Calu3 (cell line): ENCODE measurements at regions not wholly inside any gene's neighbourhood (a gene's known extent, or its start where the extent isn't known, plus 50 kb on each side); places are given as distances from the start of the nearest gene placed in this dataset.

Experiments used
- BruUV-seq: library from RNA; stranded (reverse); fragments of 400-500 nt; replicated peaks from 2 replicates; lab custom pipeline; 2021; lab: Mats Ljungman, UMichigan
- CTCF ChIA-PET: fragments of 300-600 bp; sonication (Branson Sonifier 250); formaldehyde crosslinking; loops from one replicate; lab custom pipeline; 2022; ENCODE audit warnings: antibody characterized with exemption; lab: Charles Lee
- DNase-seq: peaks from one replicate; pipeline ENCODE4 v3.0.0; 2022
- H3K27ac Mint-ChIP-seq: one replicate; pipeline ENCODE4 v1.8.0; 2022; ENCODE audit warnings: mixed read lengths; ENCODE audit not compliant: unreplicated experiment
- H3K27me3 Mint-ChIP-seq: one replicate; pipeline ENCODE4 v1.8.0; 2022; ENCODE audit warnings: mixed read lengths; ENCODE audit not compliant: unreplicated experiment
- H3K36me3 Mint-ChIP-seq: one replicate; pipeline ENCODE4 v1.8.0; 2022; ENCODE audit warnings: mild to moderate bottlenecking, moderate library complexity, mixed read lengths; ENCODE audit not compliant: insufficient read depth, unreplicated experiment
- H3K4me1 Mint-ChIP-seq: one replicate; pipeline ENCODE4 v1.8.0; 2022; ENCODE audit warnings: mild to moderate bottlenecking, low read depth, mixed read lengths; ENCODE audit not compliant: unreplicated experiment
- H3K4me3 Mint-ChIP-seq: one replicate; pipeline ENCODE4 v1.8.0; 2022; ENCODE audit warnings: mild to moderate bottlenecking, low read depth, moderate library complexity, mixed read lengths; ENCODE audit not compliant: unreplicated experiment
- H3K9me3 Mint-ChIP-seq: one replicate; pipeline ENCODE4 v1.8.0; 2022; ENCODE audit warnings: low read depth, mixed read lengths; ENCODE audit not compliant: unreplicated experiment
- CTCF ChIP-seq: fragments of 200-600 bp; IDR thresholded peaks from one replicate; pipeline ENCODE4 v1.8.0; 2022; ENCODE audit warnings: antibody characterized with exemption; ENCODE audit not compliant: unreplicated experiment
- intact Hi-C: fragments of 100-400 bp; cut with micrococcal nuclease; formaldehyde crosslinking; loops from one replicate; pipeline ENCODE4 v1.10.0; 2022; ENCODE audit not compliant: unreplicated experiment

- H3K4me1 Mint-ChIP-seq = no peaks in the 10 kb centered on the region
- H3K27me3 Mint-ChIP-seq = no peaks in the 10 kb centered on the region
- no peak for DNase-seq
- CTCF ChIA-PET = interaction anchor here (0.6 kb wide), 1 partner anchor 9 kb away, joined by 4 read pairs; no protein-coding TSS in a partner anchor
- no peaks in the 10 kb centered on the region for H3K36me3 Mint-ChIP-seq
- H3K9me3 Mint-ChIP-seq = peaks cover 9% of the 10 kb centered on the region
- BruUV-seq = no TSS peak
- H3K4me3 Mint-ChIP-seq = no peak overlapping the region
- intact Hi-C loops = no loop called here
- no peak overlapping the region for H3K27ac Mint-ChIP-seq
- no peak for TF ChIP-seq CTCF
These were observed 253.1 kb downstream of the TLR4 start for GRCh38 chr9:117957267-117957666.

- CTCF ChIA-PET = no interaction called here
- no TSS peak for BruUV-seq
- no peaks in the 10 kb centered on the region for H3K27me3 Mint-ChIP-seq
- H3K4me1 Mint-ChIP-seq = no peaks in the 10 kb centered on the region
- no peaks in the 10 kb centered on the region for H3K36me3 Mint-ChIP-seq
- intact Hi-C loops = no loop called here
- no peak overlapping the region for H3K27ac Mint-ChIP-seq
- H3K9me3 Mint-ChIP-seq = peaks cover 9% of the 10 kb centered on the region
- H3K4me3 Mint-ChIP-seq = no peak overlapping the region
- no peak for DNase-seq
- no peak for TF ChIP-seq CTCF
These were observed 254.5 kb downstream of the TLR4 start for GRCh38 chr9:117958726-117959125.

GRCh38 chr9:117963493-117964090 is 259.4 kb downstream of the TLR4 start:
- H3K4me3 Mint-ChIP-seq = no peak overlapping the region
- CTCF ChIA-PET = no interaction called here
- no peak overlapping the region for H3K27ac Mint-ChIP-seq
- no peak for TF ChIP-seq CTCF
- H3K9me3 Mint-ChIP-seq = peaks cover 8% of the 10 kb centered on the region
- BruUV-seq = no TSS peak
- no peaks in the 10 kb centered on the region for H3K36me3 Mint-ChIP-seq
- DNase-seq = no peak
- H3K4me1 Mint-ChIP-seq = no peaks in the 10 kb centered on the region
- intact Hi-C loops = no loop called here
- H3K27me3 Mint-ChIP-seq = no peaks in the 10 kb centered on the region

GRCh38 chr9:117970276-117971050 is 266.3 kb downstream of the TLR4 start:
- Mint-ChIP-seq H3K27me3 (no peaks in the 10 kb centered on the region), H3K4me1 (no peaks in the 10 kb centered on the region)
- intact Hi-C loops = no loop called here

More at GRCh38 chr9:117970276-117971050, 266.3 kb downstream of the TLR4 start:
- Mint-ChIP-seq H3K9me3 (peaks cover 13% of the 10 kb centered on the region), H3K36me3 (no peaks in the 10 kb centered on the region), H3K4me3 (no peak overlapping the region), H3K27ac (no peak overlapping the region)
- no peak for TF ChIP-seq CTCF
- CTCF ChIA-PET = no interaction called here
- no TSS peak for BruUV-seq
- no peak for DNase-seq
